HCT116 (cell line): ENCODE measurements at regions not wholly inside any gene's neighbourhood (a gene's known extent, or its start where the extent isn't known, plus 50 kb on each side); places are given as distances from the start of the nearest gene placed in this dataset.
"Not testable (repeated sequence)": the region's sequence is repeated elsewhere in the genome, so short reads cannot be mapped to it uniquely, and the experiment has no call there.

Source experiments
- ATAC-seq: fragments of 200-7000 bp; cut with Tn5 transposase; 2 replicates; pipeline ENCODE4 v1.9.1; 2020; ENCODE audit warnings: mild to moderate bottlenecking, moderate library complexity
- BruUV-seq: library from RNA; stranded (reverse); fragments of 400-500 nt; replicated peaks from 2 replicates; lab custom pipeline; 2021; lab: Mats Ljungman, UMichigan
- CTCF ChIA-PET: fragments of 300-600 bp; sonication (Branson Sonifier 250); formaldehyde crosslinking; loops from one replicate; lab custom pipeline; 2021; ENCODE audit warnings: antibody characterized with exemption; lab: Charles Lee
- POLR2A ChIA-PET: fragments of 300-600, 350-600 bp; sonication (Branson Sonifier 250); formaldehyde crosslinking; loops from one replicate; lab custom pipeline; 2021; ENCODE audit warnings: antibody characterized with exemption; lab: Charles Lee
- RAD21 ChIA-PET, 2 experiments: fragments of 300-600 bp; sonication (Branson Sonifier 250); formaldehyde crosslinking; loops; one replicate each; lab custom pipeline; 2023; ENCODE audit warnings: low total read pairs in 2 of 2; ENCODE audit not compliant: uncharacterized antibody in 2 of 2, unreplicated experiment in 2 of 2, low non-redundant PET in 1 of 2; lab: Charles Lee
- DNase-seq: peaks from one replicate; pipeline ENCODE4 v3.0.0-alpha.2; 2010; ENCODE audit warnings: low read depth, low spot score
- H2AFZ ChIP-seq: fragments of 200-600 bp; shearing (Covaris generic), sonication (generic); 2 replicates; pipeline ENCODE4 v1.6.1; 2017; ENCODE audit warnings: low read depth, mixed run types, mixed read lengths, antibody characterized with exemption, low read length; ENCODE audit not compliant: poor library complexity, severe bottlenecking
- H3K27ac ChIP-seq: 2 replicates; pipeline ENCODE4 v1.5.1; 2012; ENCODE audit warnings: low read depth, low read length
- H3K27me3 ChIP-seq: fragments of 200-600 bp; sonication (generic); 2 replicates; pipeline ENCODE4 v1.6.1; 2016; ENCODE audit warnings: mixed run types, low read length, mixed read lengths; ENCODE audit not compliant: insufficient read depth
- H3K36me3 ChIP-seq, 2 experiments: fragments of 200-500 bp in 1 of 2; fragments of 200-600 bp in 1 of 2; sonication (Bioruptor generic) in 1 of 2; sonication (generic) in 1 of 2; 2 replicates each; pipeline versions ENCODE4 v1.5.1 to v1.6.1; 2014 to 2016; ENCODE audit warnings: low read length in 2 of 2, inconsistent platforms in 1 of 2, mixed read lengths in 1 of 2, mixed run types in 1 of 2; ENCODE audit not compliant: insufficient read depth in 2 of 2, control insufficient read depth in 1 of 2
- H3K4me1 ChIP-seq, 2 experiments: fragments of 200-600 bp in 1 of 2; sonication (generic) in 1 of 2; 2 replicates each; pipeline versions ENCODE4 v1.5.1 to v1.6.1; 2012 to 2017; ENCODE audit warnings: low read length in 2 of 2, inconsistent platforms in 1 of 2, mild to moderate bottlenecking in 1 of 2, mixed read lengths in 1 of 2, mixed run types in 1 of 2, moderate library complexity in 1 of 2; ENCODE audit not compliant: insufficient read depth in 2 of 2, control insufficient read depth in 1 of 2
- H3K4me2 ChIP-seq: fragments of 200-600 bp; sonication (generic); 2 replicates; pipeline ENCODE4 v1.6.1; 2017; ENCODE audit warnings: mixed run types, low read length, mixed read lengths
- H3K4me3 ChIP-seq, 2 experiments: fragments of 200-600 bp in 1 of 2; sonication (generic) in 1 of 2; replicated peaks in 1 of 2; 2 replicates each; pipeline ENCODE4 v1.5.1; 2011 to 2016; ENCODE audit warnings: low read length in 2 of 2, control low read depth in 1 of 2, low read depth in 1 of 2, mild to moderate bottlenecking in 1 of 2, mixed read lengths in 1 of 2, mixed run types in 1 of 2
- H3K79me2 ChIP-seq: fragments of 200-600 bp; sonication (generic); 2 replicates; pipeline ENCODE4 v1.6.1; 2017; ENCODE audit warnings: mild to moderate bottlenecking, mixed run types, low read length, moderate library complexity, mixed read lengths; ENCODE audit not compliant: insufficient read depth
- H3K9ac ChIP-seq: fragments of 200-600 bp; sonication (generic); 2 replicates; pipeline ENCODE4 v1.6.1; 2016; ENCODE audit warnings: low read length, mixed read lengths
- H3K9me2 ChIP-seq: fragments of 200-600 bp; sonication (generic), shearing (Covaris generic); 2 replicates; pipeline ENCODE4 v1.6.1; 2017; ENCODE audit warnings: mixed run types, mild to moderate bottlenecking, moderate library complexity; ENCODE audit not compliant: insufficient read depth
- H3K9me3 ChIP-seq, 2 experiments: fragments of 200-500 bp in 1 of 2; fragments of 200-600 bp in 1 of 2; sonication (Bioruptor generic) in 1 of 2; sonication (generic) in 1 of 2; 2 replicates each; pipeline ENCODE4 v1.6.1; 2014 to 2017; ENCODE audit warnings: low read length in 2 of 2, mixed read lengths in 2 of 2, inconsistent platforms in 1 of 2, low read depth in 1 of 2, mild to moderate bottlenecking in 1 of 2, mixed run types in 1 of 2, moderate library complexity in 1 of 2; ENCODE audit not compliant: control insufficient read depth in 1 of 2, insufficient read depth in 1 of 2
- H4K20me1 ChIP-seq: fragments of 200-600 bp; sonication (generic), shearing (Covaris generic); 2 replicates; pipeline ENCODE4 v1.6.1; 2017; ENCODE audit warnings: mixed run types, mild to moderate bottlenecking, moderate library complexity; ENCODE audit not compliant: insufficient read depth
- intact Hi-C: fragments of 100-400 bp; cut with micrococcal nuclease; formaldehyde crosslinking; loops from 2 replicates; pipeline ENCODE4 v1.10.0; 2022

DNA sequence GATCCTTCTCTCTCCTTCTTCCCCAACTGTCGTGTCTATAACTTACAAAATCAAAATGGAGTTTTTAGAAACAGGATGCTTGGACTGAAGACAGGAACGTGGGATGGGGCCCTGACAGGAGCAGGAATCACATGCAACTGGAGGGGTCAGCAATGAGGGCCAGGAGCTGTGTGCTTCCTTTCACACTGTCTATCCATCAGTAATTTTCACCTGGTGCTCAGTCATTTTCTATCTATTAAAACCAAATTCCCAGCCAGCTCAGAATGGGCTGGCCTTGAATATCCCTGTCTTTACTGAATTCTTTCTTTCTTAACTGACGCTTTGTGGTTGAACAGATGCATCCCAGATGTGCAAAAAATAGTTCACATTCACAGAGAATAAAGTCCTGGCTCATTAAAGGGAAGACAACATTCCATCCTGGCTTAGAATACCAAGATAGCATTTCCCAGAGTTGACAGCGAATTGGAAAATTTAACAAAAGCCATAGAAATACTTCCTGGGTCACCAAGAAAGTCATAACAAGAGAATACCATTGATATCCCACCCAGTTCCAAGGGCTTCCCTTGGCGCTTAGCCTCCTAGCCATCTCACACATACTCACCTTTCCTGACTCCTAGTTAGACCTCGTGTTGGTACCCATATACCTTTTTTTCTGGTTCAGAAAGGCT lies 588.1 kb downstream of the TTLL7 start:
- H3K4me2 ChIP-seq, H4K20me1 ChIP-seq, ATAC-seq, H3K36me3 ChIP-seq, POLR2A ChIA-PET, DNase-seq, H3K4me1 ChIP-seq, RAD21 ChIA-PET, CTCF ChIA-PET, intact Hi-C loops, H3K9ac ChIP-seq, H3K27me3 ChIP-seq, H2AFZ ChIP-seq, H3K4me3 ChIP-seq, H3K9me2 ChIP-seq, H3K27ac ChIP-seq, BruUV-seq, H3K9me3 ChIP-seq, H3K79me2 ChIP-seq: not testable (repeated sequence)

DNA sequence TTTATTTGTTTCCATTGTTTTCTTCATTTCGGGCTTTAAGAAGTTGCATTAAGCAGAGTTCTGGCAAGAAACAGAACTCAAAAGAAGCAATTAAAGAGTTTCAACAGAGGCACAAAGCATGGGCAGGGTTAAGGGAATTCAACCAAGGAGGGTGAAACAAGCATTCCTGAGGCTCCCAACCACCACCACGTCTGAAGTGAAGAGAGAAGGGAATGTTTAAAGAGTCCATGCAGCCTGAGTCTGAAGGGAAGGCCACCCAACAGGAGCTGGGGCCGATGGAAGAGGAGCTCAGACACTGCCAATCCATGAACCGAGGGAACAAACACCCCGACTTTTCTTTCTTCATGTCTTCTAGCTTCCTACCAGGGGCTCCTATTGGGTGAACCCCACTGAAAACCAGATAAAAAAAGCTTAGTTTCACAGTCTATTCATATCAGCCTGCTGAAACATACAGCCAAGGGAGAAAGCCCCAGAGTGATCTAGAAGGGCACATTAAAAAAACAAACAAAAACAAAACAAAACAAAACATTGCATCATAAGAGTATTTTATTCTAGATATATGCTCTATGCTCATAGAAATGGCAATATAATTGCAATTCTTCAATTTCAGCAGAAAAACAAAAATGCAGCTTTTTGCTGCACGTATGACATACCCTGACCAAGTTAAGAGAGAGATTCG lies 592.1 kb downstream of the TTLL7 start:
- H3K27ac ChIP-seq, H3K36me3 ChIP-seq, H3K4me1 ChIP-seq, intact Hi-C loops, H3K4me2 ChIP-seq, H3K79me2 ChIP-seq, H3K9me2 ChIP-seq, H3K9ac ChIP-seq, H3K9me3 ChIP-seq, BruUV-seq, POLR2A ChIA-PET, DNase-seq, H3K4me3 ChIP-seq, H2AFZ ChIP-seq, ATAC-seq, H4K20me1 ChIP-seq, RAD21 ChIA-PET, H3K27me3 ChIP-seq, CTCF ChIA-PET: not testable (repeated sequence)

DNA sequence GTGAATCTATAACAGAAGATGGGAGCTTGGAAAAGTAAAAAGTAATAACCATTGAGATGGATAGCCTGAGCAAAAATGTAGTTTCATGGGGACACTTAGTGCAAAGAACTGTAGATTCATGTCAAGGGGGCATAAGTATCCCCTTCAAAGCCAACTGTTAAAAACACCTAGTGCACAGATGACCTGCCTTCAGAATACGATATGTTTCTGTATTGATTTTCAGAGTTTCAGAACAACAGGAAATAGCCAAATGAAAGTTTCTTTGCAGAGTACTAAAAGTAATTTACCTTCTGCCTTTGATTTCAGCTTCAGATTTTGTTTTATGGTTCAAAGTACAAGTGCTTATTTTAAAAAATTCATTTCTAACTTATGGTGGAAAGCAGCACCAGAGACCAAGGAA lies 593.1 kb downstream of the TTLL7 start:
- H3K9me3 ChIP-seq, H2AFZ ChIP-seq, H3K4me1 ChIP-seq, H3K4me3 ChIP-seq, H3K9me2 ChIP-seq, ATAC-seq, intact Hi-C loops, H3K79me2 ChIP-seq, H3K27me3 ChIP-seq, H3K9ac ChIP-seq, H4K20me1 ChIP-seq, H3K27ac ChIP-seq, DNase-seq, H3K36me3 ChIP-seq, CTCF ChIA-PET, H3K4me2 ChIP-seq, BruUV-seq, RAD21 ChIA-PET, POLR2A ChIA-PET: not testable (repeated sequence)

DNA sequence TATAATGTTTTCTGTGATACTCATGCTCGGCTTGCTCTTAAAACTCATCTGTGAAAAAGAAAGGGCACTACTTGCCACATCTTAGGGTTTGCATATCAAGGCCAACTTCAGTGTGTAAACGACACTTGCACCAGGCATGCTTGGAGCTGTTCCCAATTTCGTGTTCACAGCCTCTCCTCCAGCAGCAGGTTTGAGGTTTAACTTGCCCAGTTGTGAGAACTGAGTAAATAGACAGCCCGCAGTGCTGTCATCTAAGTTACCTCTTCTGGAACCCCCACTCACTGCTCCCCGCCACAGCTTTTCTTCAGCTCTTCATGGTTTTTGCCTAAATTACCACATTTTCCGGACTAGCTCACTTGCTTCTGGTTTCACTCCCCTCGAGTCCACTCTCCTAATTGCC lies 595.4 kb downstream of the TTLL7 start:
- H3K4me2 ChIP-seq, DNase-seq, H2AFZ ChIP-seq, H3K4me1 ChIP-seq, H3K4me3 ChIP-seq, H3K9me3 ChIP-seq, H3K9ac ChIP-seq, CTCF ChIA-PET, intact Hi-C loops, H3K36me3 ChIP-seq, BruUV-seq, H3K9me2 ChIP-seq, H4K20me1 ChIP-seq, H3K27me3 ChIP-seq, POLR2A ChIA-PET, H3K79me2 ChIP-seq, H3K27ac ChIP-seq, RAD21 ChIA-PET, ATAC-seq: not testable (repeated sequence)
